ENCODE measurements at regions not wholly inside any gene's neighbourhood (a gene's known extent, or its start where the extent isn't known, plus 50 kb on each side); places are given as distances from the start of the nearest gene placed in this dataset.

- DNase-seq (ENCODE audit: low spot score), result no peak
Observed at GRCh38 chr1:69319287-69319686, 248.4 kb upstream of the LRRC7 start.

- DNase-seq (ENCODE audit: low spot score), result peak; percentile 34
Observed at GRCh38 chr1:69320757-69321211, 246.9 kb upstream of the LRRC7 start.

- DNase-seq (ENCODE audit: low spot score), result no peak
Observed at GRCh38 chr1:69321311-69321710, 246.4 kb upstream of the LRRC7 start.

- DNase-seq (ENCODE audit: low spot score), result no peak
Observed at GRCh38 chr1:69328186-69328585, 239.5 kb upstream of the LRRC7 start.

- DNase-seq (ENCODE audit: low spot score), result no peak
Observed at GRCh38 chr1:69363236-69363635, 204.5 kb upstream of the LRRC7 start.

- no peak for DNase-seq (ENCODE audit: low spot score)
Observed at GRCh38 chr1:69373520-69373919, 194.2 kb upstream of the LRRC7 start.

- no peak for DNase-seq (ENCODE audit: low spot score)
Observed at GRCh38 chr1:69376408-69376807, 191.3 kb upstream of the LRRC7 start.

- no peak for DNase-seq (ENCODE audit: low spot score)
Observed at GRCh38 chr1:69377507-69377906, 190.2 kb upstream of the LRRC7 start.

- no peak for DNase-seq (ENCODE audit: low spot score)
Observed at GRCh38 chr1:69388044-69388443, 179.7 kb upstream of the LRRC7 start.

- DNase-seq (ENCODE audit: low spot score), result no peak
Observed at GRCh38 chr1:69400128-69400527, 167.6 kb upstream of the LRRC7 start.

GRCh38 chr1:69401879-69402278 lies 165.8 kb upstream of the LRRC7 start:
- DNase-seq (ENCODE audit: low spot score), result no peak

- DNase-seq (ENCODE audit: low spot score), result no peak
Observed at GRCh38 chr1:69403756-69404320, 163.9 kb upstream of the LRRC7 start.

- no peak for DNase-seq (ENCODE audit: low spot score)
Observed at GRCh38 chr1:69404486-69404885, 163.2 kb upstream of the LRRC7 start.

- no peak for DNase-seq (ENCODE audit: low spot score)
Observed at GRCh38 chr1:69406244-69406643, 161.5 kb upstream of the LRRC7 start.

GRCh38 chr1:69409731-69410456 lies 157.8 kb upstream of the LRRC7 start:
- DNase-seq (ENCODE audit: low spot score), result no peak

- DNase-seq (ENCODE audit: low spot score), result no peak
Observed at GRCh38 chr1:69410457-69410850, 157.3 kb upstream of the LRRC7 start.

GRCh38 chr1:69410893-69411292 lies 156.8 kb upstream of the LRRC7 start:
- no peak for DNase-seq (ENCODE audit: low spot score)

GRCh38 chr1:69411617-69412016 lies 156.1 kb upstream of the LRRC7 start:
- no peak for DNase-seq (ENCODE audit: low spot score)

GRCh38 chr1:69413129-69413528 lies 154.6 kb upstream of the LRRC7 start:
- DNase-seq (ENCODE audit: low spot score), result no peak

- no peak for DNase-seq (ENCODE audit: low spot score)
Observed at GRCh38 chr1:69414574-69414973, 153.1 kb upstream of the LRRC7 start.

- no peak for DNase-seq (ENCODE audit: low spot score)
Observed at GRCh38 chr1:69421286-69421685, 146.4 kb upstream of the LRRC7 start.

- no peak for DNase-seq (ENCODE audit: low spot score)
Observed at GRCh38 chr1:69425871-69426270, 141.9 kb upstream of the LRRC7 start.

- DNase-seq (ENCODE audit: low spot score), result no peak
Observed at GRCh38 chr1:69426401-69426800, 141.3 kb upstream of the LRRC7 start.

- DNase-seq (ENCODE audit: low spot score), result no peak
Observed at GRCh38 chr1:69433073-69433472, 134.6 kb upstream of the LRRC7 start.
